RKO (cell line): ENCODE measurements at regions not wholly inside any gene's neighbourhood (a gene's known extent, or its start where the extent isn't known, plus 50 kb on each side); places are given as distances from the start of the nearest gene placed in this dataset.

ENCODE experiments used
- DNase-seq: peaks from one replicate; pipeline ENCODE4 v3.0.0-alpha.2; 2016; ENCODE audit warnings: low spot score

- DNase-seq, result no peak
These were observed 177.7 kb upstream of the FRMD6 start for GRCh38 chr14:51473808-51474565.

DNA sequence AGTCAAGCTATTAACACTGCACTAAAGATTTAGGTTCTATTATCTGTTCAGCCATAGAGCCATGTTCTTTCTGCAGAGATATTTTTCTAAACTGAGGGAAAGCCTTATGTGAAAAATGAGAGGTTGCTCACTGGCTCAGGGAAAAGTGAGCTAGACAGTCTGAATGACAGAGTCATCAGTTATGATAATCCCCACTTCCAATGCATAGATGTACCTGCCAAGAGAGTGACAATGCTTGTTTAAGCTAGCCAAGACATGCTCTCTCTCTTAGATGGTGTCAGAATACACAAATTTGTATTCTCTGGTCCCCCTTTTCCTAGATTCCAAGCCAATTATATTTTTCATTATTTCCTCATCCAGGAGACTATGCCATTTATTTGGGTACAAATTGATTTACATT, 176.9 kb upstream of the FRMD6 start:
- no peak for DNase-seq

GRCh38 chr14:51478175-51478621, 173.5 kb upstream of the FRMD6 start:
- no peak for DNase-seq

DNA sequence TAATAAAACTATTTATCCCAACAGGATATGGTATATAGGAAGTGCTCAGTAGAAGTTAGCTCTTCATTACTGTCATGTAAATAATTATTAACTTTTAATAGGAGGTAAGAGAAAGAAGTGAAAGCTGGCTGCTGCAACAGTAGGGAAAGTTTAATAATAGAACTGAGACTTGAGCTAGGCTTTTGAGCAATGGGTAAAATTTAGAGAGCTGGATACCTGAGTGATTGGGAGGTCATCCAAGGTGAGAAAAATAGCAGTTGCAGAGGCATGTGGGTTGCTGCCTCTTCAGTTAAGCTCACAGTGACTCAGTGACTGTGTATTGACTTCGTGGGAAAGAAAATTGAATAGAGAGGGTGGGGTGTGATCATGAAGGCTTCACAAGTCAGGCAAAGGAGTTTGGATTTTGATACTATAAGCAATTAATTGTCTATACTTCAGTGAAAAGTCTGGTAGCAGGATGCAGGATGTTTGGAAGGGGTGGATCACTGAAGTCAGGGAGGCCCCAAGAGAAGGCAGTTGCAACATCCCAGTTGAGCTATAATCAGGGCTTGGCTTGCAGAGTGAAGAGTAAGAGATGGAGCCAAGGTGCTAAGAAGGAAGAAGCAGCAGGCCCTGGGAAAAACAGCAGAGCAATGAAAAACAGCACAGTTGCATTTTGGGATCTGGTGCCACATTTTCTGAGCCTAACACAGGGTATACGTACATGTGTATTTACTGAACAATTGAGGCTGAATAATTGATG, 172.0 kb upstream of the FRMD6 start:
- no peak for DNase-seq

DNA sequence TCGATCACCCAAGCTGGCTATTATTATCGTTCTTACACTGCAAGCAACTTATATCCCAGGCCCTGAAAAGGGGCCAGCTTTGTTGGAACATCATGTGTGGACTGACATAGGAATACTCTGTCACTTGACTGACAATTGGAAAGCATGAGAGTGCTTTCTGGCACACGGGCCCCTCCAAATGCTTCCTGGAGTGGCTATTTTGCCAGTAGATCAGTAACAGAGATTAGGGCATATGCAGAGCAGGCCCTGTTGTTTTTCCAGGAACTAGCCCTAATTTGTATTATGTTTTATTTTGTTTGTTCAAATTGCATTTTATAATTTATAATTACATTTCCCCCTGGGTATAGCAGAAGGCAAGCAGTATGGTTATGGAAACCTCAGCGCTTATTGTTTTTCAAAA, 170.1 kb upstream of the FRMD6 start:
- DNase-seq, result no peak

GRCh38 chr14:51482102-51482501, 169.6 kb upstream of the FRMD6 start:
- no peak for DNase-seq

DNA sequence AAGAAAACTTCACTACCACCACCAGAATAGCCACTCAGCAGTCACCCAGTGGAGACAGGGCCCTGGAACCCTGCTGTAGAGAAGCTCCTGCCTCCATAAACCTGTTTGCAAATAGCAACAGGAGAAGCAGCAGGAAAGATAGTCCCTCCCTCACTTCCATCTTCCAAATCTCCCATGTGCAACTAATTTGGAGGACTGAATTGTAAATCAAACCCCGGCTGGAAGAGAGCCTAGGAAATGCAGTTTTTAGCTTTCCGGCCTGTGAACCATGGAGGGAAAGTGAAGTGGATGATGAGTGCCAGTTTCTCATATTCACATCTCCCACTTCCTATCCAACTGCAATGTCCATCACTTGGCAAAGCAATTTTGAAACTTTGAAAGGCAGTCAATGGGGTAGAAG, 167.2 kb upstream of the FRMD6 start:
- no peak for DNase-seq

- DNase-seq, result no peak
These were observed 166.0 kb upstream of the FRMD6 start for GRCh38 chr14:51485733-51486132.

DNA sequence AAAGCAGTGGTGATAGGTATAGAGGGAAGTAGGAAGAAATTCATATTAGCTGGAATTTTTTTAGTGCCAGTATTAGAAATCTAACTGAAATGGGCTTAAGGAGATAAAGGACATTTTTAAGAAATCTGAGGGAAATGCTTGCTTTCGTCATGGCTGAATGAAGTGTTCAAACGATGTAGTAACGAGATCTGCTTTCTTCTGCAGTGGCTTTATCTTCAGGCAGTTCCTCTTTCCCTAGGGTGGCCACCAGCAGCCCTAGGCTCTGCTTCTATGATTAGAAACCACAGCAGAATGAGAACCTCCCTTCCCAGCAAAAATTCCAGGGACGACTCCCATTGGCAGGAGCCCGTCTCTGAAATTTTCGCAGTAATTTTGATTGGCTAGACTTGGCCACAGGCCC, 163.9 kb upstream of the FRMD6 start:
- DNase-seq, result no peak

- DNase-seq, result no peak
These were observed 163.0 kb upstream of the FRMD6 start for GRCh38 chr14:51488569-51489220.

GRCh38 chr14:51490205-51490604, 161.5 kb upstream of the FRMD6 start:
- DNase-seq, result peak; percentile 45

- DNase-seq, result no peak
These were observed 160.6 kb upstream of the FRMD6 start for GRCh38 chr14:51491036-51491545.

GRCh38 chr14:51491776-51492175, 159.9 kb upstream of the FRMD6 start:
- no peak for DNase-seq

DNA sequence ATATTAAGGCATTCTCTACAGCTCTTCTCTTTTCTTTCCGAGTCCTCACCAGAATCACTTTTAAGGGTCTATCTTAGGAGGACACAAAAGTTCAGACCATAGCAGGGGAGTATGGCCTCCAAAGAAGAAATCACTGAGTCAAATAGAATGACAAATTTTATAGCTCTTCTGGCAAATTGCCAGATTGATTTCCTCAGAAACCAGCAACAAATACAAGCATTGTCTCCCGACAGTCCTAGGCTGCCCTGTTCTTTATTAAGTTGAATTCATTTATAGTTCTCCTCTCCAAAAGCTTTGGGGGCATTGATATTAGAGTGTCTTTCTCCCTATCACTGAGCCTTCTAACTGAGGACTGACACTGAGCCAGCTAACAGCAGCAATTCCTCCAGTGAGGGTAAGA, 156.4 kb upstream of the FRMD6 start:
- DNase-seq, result no peak

DNA sequence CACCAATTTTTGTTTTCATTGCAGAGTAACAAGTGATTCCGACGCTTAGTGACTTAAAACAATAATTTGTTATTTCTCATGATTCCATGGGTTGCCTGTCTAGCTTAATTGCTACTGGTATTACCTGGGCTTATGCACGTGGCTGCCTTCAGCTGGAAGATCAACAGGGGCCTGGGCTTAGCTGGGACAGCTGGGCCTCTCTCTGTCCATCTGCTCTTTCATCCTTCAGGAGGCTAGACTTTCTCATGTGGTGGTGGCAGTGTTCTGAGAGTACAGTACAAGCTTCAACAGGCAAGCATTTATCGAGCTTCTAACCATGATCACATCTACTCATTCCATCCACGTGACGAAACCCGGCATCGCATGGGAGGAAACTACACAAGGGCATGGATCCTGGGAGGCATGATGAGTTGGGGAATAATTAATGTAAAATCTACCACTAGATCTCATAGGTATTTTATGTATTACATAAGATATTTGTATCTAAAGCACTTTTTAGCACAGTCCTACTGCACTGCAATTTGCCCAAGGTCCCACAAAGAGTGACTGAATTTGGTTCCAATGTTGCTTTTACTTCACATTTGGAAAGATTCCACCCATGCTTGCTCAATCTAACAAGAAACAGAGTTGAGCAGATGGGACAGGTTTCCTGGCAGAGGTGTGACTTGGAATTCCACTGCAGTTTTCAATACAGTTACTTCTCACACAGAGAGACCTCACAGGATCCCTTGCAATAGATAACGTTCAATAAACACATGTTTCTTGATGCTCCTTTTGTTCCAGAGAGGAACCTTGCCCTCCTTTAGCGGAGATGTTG, 153.1 kb upstream of the FRMD6 start:
- DNase-seq, result no peak

- DNase-seq, result no peak
These were observed 150.9 kb upstream of the FRMD6 start for GRCh38 chr14:51500776-51501175.

GRCh38 chr14:51501746-51502145, 150.0 kb upstream of the FRMD6 start:
- no peak for DNase-seq

DNA sequence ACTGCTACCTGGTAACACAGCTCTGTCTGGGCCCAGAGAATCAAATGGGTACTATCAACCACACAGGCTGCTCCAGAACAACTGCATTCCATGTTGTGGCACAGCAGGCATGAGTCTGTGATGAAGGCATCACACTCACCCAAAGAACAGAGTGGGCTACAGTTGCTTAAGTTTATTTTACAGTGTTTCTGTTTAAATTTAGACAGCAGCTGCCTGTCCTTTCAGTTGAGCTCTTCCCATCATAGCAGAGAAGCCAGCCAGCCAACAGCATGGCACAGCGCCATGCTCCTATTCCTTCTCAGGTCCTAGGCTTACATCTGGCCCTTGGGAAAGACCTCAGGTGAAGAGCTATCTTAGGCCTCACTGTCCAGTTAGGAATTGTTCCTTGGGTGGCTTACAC, 147.0 kb upstream of the FRMD6 start:
- no peak for DNase-seq

DNA sequence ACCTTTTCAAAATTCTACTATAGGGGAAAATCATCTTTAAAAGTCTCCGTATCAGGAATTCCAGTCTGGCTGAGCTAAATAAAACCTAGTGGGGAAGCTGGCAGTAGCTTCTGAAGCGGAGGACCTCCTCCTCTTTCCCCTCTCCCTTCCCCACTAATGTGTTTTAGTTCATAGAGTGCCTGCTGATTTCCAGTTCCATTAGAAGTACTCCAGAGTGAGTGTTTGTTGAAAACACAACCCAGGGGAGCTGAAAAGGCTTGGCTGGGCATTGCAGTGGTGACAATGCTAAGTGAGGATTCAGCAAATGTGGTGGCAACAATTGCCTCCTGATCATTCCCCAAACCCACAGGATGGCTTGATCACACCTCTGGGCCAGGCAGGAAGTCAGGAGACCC, 144.2 kb upstream of the FRMD6 start:
- no peak for DNase-seq

DNA sequence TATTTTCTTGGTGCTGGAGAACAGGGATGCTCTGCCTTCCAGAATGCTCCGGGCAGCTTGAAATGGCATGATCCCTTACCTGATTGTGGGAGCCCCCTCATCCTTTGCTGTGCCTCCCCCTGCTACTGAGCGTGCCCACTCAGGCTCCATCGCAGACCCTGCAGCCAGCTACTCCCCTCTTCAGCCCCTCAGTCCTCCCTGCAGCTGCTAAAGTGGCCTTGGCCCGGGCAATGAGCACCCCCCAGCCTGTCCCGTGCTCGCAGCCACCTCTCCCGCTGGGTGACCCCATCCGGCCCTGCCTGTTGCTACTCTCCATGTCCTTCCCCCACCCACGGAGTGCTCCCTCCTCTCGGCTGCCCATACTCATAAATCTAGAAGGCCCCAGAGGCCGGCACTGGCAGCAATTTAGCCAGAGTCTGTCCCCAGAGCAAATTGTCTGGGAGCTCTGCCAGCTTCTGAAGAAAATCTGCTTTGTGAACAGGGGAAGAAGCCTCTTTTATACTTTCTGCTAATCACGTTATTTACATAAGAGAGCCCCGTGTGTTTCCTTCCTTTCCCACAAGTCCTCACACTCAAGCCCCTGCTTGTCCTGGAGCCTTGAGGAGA, 143.7 kb upstream of the FRMD6 start:
- no peak for DNase-seq

DNA sequence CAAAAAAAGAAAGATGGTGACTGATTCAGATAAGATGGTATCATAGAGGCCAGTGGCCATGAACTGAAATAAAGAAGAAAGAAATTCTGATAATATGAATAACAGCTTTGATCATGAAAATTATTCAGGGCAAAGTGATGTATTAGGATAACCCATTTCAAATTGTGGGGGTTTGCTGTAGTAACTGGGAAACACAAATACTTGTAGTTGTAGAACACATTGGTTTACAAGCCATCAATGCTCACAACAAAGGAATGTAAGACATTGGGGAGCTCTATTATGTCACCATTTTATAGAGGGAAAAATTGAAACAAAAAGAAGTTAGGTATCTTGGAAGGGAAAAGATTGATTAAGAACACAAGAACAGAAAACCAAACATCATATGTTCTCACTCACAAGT, 140.4 kb upstream of the FRMD6 start:
- DNase-seq, result no peak

- DNase-seq, result no peak
These were observed 139.4 kb upstream of the FRMD6 start for GRCh38 chr14:51512316-51512715.
